LNCAP (cell line): ENCODE measurements at regions not wholly inside any gene's neighbourhood (a gene's known extent, or its start where the extent isn't known, plus 50 kb on each side); places are given as distances from the start of the nearest gene placed in this dataset.

Experiments
- TF ChIP-seq, protein P1 (sequence below): fragments of 450-650 bp; IDR thresholded peaks from 2 replicates; pipeline ENCODE4 v1.5.1; 2017; ENCODE audit warnings: mild to moderate bottlenecking

GRCh38 chr12:87405918-87406317 is 623.3 kb downstream of the C12orf50 start:
- TF ChIP-seq, protein P1, sequence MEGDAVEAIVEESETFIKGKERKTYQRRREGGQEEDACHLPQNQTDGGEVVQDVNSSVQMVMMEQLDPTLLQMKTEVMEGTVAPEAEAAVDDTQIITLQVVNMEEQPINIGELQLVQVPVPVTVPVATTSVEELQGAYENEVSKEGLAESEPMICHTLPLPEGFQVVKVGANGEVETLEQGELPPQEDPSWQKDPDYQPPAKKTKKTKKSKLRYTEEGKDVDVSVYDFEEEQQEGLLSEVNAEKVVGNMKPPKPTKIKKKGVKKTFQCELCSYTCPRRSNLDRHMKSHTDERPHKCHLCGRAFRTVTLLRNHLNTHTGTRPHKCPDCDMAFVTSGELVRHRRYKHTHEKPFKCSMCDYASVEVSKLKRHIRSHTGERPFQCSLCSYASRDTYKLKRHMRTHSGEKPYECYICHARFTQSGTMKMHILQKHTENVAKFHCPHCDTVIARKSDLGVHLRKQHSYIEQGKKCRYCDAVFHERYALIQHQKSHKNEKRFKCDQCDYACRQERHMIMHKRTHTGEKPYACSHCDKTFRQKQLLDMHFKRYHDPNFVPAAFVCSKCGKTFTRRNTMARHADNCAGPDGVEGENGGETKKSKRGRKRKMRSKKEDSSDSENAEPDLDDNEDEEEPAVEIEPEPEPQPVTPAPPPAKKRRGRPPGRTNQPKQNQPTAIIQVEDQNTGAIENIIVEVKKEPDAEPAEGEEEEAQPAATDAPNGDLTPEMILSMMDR: no peak

- TF ChIP-seq, protein P1: no peak
Observed at GRCh38 chr12:87388376-87388775, 640.8 kb downstream of the C12orf50 start.

- TF ChIP-seq, protein P1: no peak
Observed at GRCh38 chr12:87385322-87385721, 643.9 kb downstream of the C12orf50 start.

DNA sequence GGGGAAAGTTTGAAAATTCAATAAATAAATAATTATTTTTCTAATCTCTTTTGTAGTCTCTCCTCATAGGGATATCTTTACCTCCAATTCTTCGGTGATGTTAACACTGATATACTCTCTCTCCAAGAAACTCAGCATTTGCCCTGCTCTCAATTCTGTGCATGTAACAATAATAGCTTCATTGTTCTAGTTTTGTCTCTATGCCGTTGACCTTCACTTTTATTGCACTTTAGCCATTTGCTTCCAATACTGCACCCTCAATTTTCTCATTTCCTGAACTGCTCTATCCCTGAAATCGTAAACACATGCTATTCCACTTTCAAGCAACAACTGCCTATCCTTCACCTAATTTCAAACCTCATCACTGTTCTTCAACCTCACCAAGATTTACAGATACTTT is 645.0 kb downstream of the C12orf50 start:
- TF ChIP-seq, protein P1: no peak

DNA sequence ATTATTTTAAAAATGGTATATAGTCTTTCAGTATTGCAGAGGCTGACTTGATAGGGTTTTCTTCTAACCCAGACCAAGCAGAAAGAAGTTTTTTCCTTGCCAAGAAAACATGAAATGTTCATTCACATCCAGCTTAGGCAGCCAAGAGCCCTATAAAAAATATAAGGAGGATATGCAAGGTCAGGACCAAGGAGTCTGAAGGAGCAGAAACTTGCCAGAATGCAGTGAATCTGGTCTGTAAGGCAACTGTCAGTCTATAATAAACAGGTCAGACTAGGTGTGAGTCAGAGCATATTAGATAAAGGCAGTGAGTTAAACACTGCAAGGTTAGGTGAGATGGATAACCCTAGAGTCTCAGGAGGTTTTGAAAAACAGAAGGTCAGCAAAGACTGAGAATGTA is 645.5 kb downstream of the C12orf50 start:
- TF ChIP-seq, protein P1: no peak

DNA sequence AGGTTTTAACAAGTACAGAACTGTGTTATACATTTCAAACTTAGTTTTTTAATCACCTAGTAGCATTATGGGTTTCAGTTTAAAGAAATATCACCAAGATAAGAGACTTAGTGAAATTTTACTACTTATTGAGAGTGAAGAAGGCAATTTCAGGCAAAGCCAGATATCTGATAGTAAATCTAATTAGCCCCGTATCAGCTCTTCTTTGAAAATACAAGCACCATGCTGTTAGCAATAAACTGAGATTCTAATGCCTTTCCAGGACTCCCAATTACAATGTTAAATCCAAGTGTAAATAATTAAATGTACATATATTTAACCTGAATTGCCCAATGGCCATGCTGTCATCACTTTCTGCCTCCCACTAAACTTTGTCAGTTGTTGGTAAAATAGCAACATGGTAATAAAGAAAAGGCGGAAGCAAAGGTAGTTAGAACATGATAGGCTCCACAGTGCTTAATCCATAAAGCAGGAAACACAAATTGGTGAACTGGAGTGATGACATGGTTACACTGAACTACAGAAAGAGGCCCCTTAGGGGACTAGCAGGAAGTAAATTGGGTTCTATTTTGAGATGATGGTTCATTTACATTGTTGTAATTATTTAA is 646.1 kb downstream of the C12orf50 start:
- TF ChIP-seq, protein P1: no peak

- TF ChIP-seq, protein P1: no peak
Observed at GRCh38 chr12:87382436-87382835, 646.8 kb downstream of the C12orf50 start.

DNA sequence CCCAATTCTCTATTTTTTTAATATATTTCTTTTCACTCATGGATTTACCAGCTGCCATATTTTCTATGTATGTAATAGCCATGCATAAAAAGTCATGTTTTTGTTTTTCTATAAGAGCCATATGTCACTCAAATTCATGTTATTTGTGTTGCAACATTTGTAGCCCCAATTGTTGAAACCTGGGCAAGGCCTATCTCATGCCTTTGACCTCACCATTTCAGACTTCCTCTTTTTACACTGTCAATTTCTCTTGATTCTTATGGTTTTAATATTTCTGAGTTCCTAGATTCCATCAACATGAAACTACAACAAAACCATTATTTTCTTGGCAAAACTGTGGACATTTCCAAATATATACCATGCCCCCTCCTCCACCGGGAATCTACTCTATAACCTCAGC is 647.5 kb downstream of the C12orf50 start:
- TF ChIP-seq, protein P1: no peak
